ENCODE measurements at regions not wholly inside any gene's neighbourhood (a gene's known extent, or its start where the extent isn't known, plus 50 kb on each side); places are given as distances from the start of the nearest gene placed in this dataset.

DNA sequence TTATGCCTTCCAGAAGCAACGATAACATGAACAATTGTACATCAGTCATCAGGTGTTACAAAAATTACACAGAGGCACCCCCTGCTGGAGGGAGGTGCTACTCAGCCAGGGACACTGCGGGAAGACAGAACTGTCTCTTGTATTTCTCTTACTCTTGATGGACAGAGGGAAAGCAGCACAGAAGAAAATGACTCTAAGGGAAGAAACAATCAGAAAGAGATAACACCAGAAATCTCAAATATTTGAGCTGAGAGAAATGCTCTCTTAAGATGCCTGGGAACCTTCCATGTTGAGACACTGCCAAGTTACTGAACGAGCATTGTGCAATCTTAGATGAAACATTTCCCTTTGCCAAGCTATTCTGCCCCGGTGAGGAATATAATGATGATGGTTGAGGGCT is 227.6 kb upstream of the NPSR1 start:
- no peak for TF ChIP-seq CTCF (IDR thresholded peaks at IDR 0.05)
- no peak for TF ChIP-seq POLR2A (IDR thresholded peaks at IDR 0.05)
- no peak for TF ChIP-seq POLR2AphosphoS5 (IDR thresholded peaks at IDR 0.05)
- TF ChIP-seq EP300 (IDR thresholded peaks at IDR 0.05; ENCODE audit: low read depth), result no peak

All from transverse colon (tissue), 4 donors.